SKM-1 treated with dmso at 0.1 percent for 144 hours (cell line): ENCODE measurements at regions not wholly inside any gene's neighbourhood (a gene's known extent, or its start where the extent isn't known, plus 50 kb on each side); places are given as distances from the start of the nearest gene placed in this dataset.
A peak's percentile ranks its signal among the peaks of the same experiment; 100 is the strongest.

ENCODE experiments used
- DNase-seq: peaks from one replicate; lab custom pipeline; 2025; ENCODE audit not compliant: unreplicated experiment; lab: John Stamatoyannopoulos, UW

- DNase-seq, result no peak
Measured at GRCh38 chr13:111949311-111949710, 117.6 kb upstream of the SOX1 start.

DNA sequence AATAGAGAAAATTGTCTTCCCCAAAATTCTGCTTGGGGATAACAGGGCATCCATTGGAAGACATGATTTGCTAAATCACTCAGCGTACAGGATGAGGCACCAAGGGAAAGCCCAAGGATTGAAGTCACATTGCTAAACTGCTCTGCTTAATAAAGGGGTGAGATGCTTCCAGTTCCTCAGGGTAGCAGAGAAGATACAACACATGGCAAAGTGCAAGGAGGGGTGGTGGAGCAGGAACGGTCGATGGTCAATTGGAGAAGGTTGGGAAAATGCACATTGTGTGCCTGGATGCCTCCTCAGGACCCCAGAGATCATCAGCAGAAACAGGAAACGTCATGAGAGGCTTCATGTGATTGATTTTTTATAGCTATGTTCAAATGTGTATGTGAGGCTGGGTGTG lies 116.3 kb upstream of the SOX1 start:
- no peak for DNase-seq

DNA sequence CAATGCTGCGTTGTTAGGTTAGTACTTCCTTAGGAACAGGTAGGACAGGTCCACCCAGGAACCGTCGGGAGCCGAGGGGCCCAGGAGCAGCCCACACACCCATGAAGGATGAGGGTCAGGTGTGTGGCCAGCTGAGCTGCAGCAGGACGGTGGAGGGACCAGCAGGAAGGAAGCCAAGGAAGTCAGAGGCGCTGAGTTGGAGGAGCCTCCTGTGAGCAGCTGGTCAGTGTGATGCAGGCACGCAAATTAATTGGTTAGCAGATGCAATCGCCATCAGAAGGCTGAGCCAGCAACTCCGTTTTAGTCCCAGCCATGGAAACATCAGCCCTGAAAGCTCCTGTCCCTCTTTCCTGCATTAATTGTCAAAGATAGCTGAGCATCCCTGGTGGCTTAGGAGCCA lies 114.9 kb upstream of the SOX1 start:
- no peak for DNase-seq

DNA sequence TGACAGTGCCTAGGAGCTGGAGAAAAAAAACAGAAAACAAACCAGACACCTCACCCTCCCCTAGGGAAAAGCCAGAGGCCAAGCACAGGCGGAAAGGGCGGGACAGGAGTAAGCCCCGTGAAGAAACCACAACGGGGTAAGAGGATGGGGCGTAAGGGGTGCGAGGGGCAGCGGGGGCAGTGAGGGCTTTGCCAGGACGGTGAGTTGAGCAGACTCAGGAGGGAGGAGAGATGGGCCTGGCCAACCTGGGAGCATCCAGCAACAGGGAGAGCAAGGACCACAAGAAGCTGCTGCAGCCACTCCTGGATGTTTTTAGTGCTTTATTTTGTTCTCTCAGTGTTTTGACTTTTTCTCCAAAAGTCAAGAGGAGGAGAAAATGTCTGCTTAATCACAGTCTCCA lies 114.1 kb upstream of the SOX1 start:
- DNase-seq, result no peak

- no peak for DNase-seq
Measured at GRCh38 chr13:111953546-111954178, 113.3 kb upstream of the SOX1 start.

DNA sequence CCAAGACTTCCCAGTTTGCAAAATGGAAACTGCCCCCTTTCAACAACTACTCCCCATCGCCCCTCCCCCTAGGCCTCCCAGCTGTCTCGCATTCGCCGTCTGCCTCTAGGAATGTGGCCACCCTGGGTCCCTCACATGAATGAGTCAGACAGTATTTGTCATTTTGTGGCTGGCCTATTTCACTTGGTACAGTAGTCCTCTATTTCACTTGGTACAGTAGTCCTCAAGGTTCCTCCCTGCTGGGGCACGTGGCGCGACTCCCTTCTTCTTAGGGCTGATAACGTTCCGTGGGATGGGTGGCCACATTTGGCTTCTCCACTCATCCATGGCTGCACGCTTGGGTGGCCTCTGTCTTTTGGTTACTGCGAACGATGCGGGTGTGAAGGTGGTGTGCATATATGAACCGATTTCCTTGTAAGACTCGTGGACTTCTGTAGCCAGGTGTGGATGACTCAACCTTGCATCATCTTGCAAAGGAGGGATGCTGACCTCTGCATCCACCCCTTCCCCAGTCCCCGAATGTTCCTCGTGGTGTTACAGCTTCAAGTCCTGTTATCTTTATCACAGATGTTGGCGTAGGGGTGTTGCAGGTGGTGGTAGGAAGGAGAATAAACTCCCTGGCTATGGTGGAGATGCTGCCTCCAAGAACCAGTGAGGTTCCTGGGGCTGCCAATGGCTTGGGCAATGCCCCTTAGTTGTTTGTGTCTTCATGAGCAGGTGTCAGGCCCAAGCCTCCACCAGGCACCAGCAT lies 112.1 kb upstream of the SOX1 start:
- no peak for DNase-seq

DNA sequence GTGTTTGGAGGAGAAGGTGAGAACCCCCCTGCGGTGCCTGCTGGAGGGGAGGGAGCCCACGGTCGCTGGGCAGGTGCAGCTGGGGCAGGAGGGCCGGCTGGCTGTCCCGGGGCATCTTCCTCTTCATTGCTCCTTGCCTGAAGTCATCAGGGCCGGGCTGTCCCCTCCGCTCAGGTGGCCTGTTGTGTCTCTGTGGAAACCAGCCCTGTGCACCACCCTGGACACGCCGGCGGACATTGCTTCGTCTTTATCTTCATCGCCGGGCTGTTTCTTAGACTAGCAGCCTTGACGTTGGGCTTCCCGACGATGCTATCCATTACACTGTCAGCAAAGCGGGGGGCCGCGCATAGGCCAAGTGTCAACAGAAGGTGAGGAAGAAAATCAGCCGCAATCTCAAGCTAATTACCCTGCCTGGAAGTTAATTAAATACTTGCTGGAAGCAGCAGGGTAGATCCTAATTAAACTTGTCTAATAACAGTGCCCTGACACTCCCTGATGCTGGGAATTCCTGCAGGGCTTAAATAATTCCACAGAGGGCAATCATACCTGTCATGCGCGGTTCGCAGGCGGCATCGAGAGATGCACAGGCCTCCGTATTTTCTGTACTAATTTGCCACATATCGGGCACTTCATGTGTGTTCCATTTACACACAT lies 111.4 kb upstream of the SOX1 start:
- no peak for DNase-seq

GRCh38 chr13:111956261-111957151 lies 110.4 kb upstream of the SOX1 start:
- DNase-seq, result no peak

DNA sequence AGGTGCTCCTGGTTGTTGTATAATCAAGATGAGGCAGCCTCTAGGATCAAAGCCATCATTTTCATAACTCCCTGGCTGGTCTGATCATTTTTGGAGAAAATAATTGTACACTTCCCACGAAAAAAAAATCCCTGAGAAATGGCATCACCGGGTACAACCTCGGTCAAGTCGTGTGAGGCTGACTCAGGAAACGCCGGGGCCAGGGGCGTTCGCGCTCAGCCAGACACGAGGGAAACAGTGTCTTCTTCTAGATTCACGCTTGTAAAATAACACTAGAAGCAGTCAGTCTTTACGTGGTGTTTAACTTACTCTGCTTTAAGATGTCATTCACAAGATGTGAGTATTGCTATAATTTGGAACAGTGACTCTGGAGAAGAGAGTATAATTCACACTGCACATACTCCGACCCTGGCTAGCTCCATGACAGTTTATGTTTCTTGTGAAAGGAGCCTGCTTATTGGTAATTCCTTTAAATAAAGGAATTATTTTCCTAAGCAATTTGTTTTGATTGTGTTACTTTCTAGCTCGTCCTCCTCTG lies 109.0 kb upstream of the SOX1 start:
- DNase-seq, result no peak

DNA sequence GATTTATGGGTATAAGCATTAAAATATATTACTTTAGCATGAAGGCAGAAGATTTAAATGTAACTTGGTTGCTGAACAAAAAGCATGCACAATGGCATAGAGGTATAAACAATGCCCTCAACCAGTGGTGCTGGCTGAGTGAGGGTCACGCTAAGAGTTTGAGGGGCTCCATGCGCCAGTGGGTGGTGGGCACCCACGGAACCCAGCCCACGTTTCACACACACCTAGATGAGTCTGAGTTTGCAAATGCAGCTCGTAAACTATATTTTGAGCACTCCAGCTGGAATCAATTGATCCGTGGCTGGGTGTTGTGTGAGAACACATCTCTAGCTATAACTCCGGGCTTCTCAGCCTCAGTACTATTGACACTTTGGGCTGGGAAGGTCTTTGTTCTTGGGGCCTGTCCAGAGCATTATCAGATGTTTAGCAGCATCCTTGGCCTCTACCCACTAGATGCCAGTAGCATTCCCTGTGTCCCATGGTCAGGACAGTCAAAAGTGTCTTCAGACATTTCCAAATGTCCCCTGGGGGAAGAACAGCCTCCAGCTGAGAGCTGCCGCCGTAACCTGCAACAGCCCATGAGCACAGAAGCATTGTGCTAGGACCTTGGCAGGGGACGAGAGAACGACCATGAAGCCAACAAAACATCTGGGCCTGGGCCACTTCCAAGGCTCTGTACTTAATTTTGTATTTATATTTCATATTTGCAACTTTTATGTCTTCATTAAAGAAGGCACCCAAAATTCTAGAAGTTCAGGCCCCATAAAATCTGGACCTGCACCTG lies 108.1 kb upstream of the SOX1 start:
- no peak for DNase-seq

GRCh38 chr13:111960152-111960772 lies 106.7 kb upstream of the SOX1 start:
- DNase-seq, result no peak

DNA sequence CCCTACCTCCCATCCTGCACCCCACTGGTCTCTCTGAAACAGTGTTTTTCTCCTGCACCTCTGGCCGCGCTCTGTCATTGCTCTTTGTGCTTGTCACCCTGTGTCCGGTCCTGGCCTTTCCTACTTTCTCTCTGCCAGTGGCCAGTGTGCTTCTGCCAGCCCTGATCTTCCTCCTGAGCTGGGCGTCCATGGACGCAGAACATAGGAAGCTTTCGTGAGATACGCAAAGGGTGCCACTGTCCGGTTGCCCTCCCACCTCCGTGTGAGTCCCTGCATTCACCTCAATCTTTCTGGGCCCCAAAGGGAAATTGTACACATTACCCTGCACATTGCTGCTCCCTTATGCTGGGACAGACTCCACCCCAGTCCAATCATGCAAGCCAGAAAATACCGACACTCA lies 105.7 kb upstream of the SOX1 start:
- no peak for DNase-seq

- DNase-seq, result no peak
Measured at GRCh38 chr13:111961651-111962192, 105.2 kb upstream of the SOX1 start.

DNA sequence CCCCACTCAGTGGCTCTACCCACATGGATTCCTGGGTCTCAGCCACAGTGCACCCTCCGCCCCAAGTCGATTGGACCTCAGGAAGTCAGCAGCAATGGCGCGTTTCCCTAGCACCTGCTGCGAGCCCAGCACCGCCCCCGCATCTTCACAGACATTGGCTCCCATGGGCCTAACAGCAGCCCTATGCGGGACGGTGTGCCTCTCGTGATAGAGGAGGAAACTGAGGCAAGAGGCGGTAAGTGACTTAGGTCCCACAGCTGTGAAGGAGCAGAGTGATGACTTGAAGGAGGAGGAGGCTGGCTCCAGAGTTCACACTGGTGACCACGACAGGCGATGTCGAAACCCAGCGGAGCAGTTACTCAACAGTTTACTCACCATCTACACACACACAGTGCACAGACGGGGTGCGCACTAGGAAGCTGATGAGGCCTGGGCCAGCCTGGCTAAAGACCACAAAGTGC lies 104.5 kb upstream of the SOX1 start:
- peak; percentile 37 for DNase-seq

- DNase-seq, result no peak
Measured at GRCh38 chr13:111963031-111963430, 103.9 kb upstream of the SOX1 start.

- DNase-seq, result no peak
Measured at GRCh38 chr13:111964411-111965035, 102.4 kb upstream of the SOX1 start.

DNA sequence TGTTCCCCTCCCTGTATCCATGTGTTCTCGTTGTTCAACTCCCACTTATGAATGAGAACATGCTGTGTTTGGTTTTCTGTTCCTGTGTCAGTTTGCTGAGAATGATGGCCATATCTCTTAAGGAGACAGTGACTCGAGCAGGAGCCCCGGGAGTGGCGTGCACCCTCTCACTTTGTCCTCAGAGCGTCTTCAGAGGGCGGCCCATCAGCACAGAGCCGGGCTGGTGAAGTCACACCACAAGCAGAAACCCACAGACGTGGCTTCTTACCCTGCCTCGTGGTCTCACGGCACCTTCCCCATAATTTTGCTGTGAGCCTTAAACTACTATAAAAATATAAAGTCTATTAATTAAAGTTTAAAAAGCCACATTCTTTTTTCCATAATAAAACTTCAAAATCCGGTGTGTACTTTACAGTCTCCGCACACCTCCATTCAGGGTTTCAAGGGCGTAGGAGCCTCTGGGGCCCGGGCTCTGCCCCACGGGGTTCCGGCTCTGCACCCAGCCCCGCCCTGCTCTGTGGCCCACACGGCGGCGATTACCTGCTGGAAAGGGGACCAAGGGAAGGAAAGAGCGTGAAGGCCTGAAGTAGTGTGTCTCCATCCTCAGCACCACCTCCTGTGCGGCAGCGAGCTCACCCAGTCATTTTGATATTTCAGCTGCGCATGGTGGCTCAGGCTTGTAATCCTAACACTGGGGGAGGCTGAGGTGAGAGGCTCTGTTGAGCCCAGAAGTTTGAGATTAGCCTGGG lies 101.3 kb upstream of the SOX1 start:
- no peak for DNase-seq

DNA sequence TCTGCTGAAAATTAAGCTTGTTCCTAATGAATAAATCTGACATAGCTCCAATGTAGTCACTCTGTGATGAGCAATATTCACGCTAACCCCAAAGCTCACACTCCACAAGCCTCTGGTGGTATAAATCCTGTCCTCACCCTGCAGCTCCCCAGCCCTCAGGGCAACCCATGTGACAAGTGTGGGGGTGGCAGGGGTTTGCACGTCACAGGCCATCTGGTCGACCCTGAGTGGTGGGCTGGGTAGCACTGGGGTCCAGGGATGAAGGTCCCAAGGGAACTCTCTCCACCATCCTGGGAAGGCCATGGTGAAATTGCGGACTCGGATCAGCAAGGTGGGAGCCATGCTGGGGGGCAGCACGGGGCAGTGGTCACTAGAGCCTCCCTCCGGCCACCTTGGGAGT lies 100.0 kb upstream of the SOX1 start:
- no peak for DNase-seq
